Stimulated activated CD4-positive, alpha-beta T cell treated with anti-CD3 and anti-CD28 coated beads, Interleukin-2, amount 100 ng/mL, for 48 hours (primary cell): ENCODE measurements at regions not wholly inside any gene's neighbourhood (a gene's known extent, or its start where the extent isn't known, plus 50 kb on each side); places are given as distances from the start of the nearest gene placed in this dataset.
"Not testable (repeated sequence)": the region's sequence is repeated elsewhere in the genome, so short reads cannot be mapped to it uniquely, and the experiment has no call there.

Source experiments
- DNase-seq, 2 donors: peaks; one replicate each; pipeline ENCODE4 v3.0.0-alpha.2; 2020

DNA sequence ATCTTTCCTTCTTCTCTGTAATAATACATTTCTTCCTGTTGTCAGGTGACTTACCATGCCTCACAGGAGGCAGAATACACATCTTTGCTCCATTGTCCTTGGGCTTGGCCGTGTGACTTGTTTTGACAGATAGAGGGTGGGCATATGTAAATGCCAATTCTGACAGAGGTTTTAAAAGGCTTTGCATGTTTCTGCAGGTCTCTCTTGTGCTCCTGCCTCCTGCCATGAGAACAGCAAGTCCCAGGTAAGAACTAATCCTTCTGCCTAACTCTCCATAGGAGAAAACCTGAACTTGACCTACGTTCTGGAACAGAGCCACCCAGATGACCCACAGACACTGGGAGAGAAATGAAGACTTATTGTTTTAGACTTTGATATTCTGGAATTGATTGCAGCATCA is 88.7 kb upstream of the TNFSF11 start:
- DNase-seq = no peak

GRCh38 chr13:42486711-42487198 is 87.2 kb upstream of the TNFSF11 start:
- DNase-seq = no peak

- no peak for DNase-seq
These were observed 86.7 kb upstream of the TNFSF11 start for GRCh38 chr13:42487221-42487620.

GRCh38 chr13:42490676-42491075 is 83.3 kb upstream of the TNFSF11 start:
- DNase-seq = no peak

- no peak for DNase-seq
These were observed 81.5 kb upstream of the TNFSF11 start for GRCh38 chr13:42492372-42492920.

- no peak for DNase-seq
These were observed 79.8 kb upstream of the TNFSF11 start for GRCh38 chr13:42494157-42494556.

DNA sequence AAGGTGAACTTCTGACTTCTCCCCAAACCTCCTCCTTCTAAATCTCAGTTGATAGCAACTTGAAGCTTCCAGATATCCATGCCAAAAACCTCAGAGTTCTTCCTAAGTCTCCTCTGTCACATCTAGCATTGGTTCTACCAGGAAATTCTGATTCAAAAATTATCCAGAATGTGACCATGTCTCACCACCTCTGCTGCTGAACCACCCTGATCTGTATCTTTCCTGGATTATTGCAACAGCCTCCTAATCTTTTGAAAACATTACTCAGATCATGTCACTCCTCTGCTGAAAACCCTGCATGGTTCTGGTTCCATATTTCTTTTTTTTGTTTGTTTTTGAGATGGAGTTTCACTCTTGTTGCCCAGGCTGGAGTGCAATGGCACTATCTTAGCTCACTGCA is 78.7 kb upstream of the TNFSF11 start:
- DNase-seq = no peak

GRCh38 chr13:42495751-42496150 is 78.2 kb upstream of the TNFSF11 start:
- DNase-seq = no peak

- not testable (repeated sequence) for DNase-seq
These were observed 76.9 kb upstream of the TNFSF11 start for GRCh38 chr13:42496926-42497554.

- no peak for DNase-seq
These were observed 76.2 kb upstream of the TNFSF11 start for GRCh38 chr13:42497798-42498197.

- DNase-seq = no peak
These were observed 75.4 kb upstream of the TNFSF11 start for GRCh38 chr13:42498521-42498920.
